NCI-H526 treated with DMSO at 0.1 percent for 48 hours (cell line): ENCODE measurements at regions not wholly inside any gene's neighbourhood (a gene's known extent, or its start where the extent isn't known, plus 50 kb on each side); places are given as distances from the start of the nearest gene placed in this dataset.

Experiments used
- DNase-seq: peaks from one replicate; lab custom pipeline; 2025; lab: John Stamatoyannopoulos, UW

DNA sequence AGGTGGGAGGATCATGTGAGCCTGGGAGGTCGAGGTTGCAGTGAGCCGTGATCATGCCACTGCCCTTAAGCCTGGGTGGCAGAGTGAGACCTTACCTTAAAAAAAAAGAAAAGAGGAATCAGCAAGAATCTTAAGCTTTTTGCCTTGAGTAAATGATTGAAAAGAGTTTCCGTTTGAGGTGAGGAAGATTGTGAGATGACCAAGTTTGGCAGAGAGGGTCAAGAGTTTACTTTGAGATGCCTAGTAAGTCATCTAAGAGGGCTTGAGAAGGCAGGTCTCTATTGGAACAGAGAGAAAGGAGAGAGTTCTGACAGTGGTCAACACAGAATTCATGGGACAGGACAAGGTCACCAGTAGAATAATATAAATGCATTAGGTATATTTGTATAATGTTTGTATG, 572.1 kb downstream of the TLE4 start:
- no peak for DNase-seq

DNA sequence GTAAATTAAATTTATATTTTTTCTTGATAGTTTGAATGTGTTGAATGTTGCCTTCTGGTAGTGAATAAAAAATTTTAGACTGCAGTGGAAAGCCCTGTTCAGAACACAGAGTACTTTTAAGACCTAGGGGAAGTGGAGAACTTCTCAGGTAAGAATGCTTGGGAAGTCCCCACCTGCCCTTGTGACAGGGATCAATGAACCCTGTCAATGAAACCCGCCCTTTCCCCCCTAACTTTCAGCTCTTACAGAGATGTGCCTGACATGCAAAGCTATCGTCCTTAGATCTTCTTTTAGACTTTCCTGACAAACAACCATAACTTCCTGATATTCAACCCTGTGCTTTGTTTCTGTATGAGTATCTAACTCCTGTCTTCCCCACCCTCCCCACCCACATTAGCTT, 562.7 kb downstream of the TLE4 start:
- no peak for DNase-seq

DNA sequence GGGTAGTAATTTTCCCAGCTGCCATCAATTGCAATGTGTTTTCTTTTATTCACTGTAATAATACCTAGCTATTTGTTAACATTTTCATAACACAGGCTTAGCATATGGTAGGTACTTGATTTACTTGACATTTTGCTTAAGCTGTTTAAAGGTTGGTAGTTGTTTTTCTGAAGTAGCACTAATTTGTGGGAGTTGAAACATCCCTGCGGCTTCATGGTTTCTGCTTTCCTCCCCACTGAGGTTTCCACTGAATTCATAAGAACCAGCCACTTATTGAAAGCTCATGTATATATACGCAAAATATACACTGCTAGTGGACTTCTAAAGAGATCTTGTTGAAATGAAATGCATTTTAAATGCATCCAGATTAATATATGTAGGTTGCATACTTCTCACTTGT, 559.9 kb downstream of the TLE4 start:
- DNase-seq, result no peak

DNA sequence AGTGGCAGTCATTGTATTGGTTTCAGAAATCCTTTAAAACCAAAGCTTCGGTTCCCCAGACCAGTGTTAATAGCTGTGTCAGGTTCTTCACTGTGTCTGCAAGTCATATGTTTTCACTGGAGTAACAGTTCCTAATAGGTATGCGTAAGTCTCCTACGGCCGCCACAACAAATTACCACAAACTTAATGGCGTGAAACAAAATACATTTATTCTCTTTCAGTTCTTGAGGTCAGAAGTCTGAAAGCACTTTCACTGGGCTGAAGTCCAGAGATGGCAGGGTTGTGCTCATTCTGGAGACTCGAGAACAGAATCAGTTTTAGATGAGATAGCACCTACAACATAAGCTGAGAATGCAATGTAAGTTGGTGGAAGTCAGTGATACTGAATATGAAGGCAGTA, 556.2 kb downstream of the TLE4 start:
- no peak for DNase-seq

DNA sequence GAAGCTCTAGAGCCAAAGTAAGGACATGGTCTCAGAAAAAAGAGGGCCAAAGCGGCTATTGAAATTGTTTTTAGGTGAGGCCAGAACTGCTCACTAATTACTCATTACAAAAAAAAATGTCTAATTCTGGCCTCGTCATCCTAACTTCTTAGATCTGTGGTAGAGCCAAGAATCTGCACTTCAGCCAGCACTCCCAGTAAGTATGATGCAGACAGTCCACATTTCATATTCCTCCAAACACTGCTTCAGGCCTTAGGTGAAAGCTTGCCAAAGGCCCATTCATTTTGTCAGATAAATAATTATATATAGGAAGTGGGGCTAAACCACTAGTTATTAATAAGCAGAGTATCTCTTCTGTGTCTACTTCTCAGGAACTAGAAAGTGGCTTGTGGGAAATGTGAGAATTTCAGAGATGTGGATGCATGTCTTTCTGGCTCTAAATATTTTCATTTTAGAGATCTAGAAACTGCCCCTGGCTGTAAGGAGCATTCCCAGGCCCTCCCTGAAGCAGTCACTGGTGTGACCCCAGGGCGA, 554.0 kb downstream of the TLE4 start:
- no peak for DNase-seq

DNA sequence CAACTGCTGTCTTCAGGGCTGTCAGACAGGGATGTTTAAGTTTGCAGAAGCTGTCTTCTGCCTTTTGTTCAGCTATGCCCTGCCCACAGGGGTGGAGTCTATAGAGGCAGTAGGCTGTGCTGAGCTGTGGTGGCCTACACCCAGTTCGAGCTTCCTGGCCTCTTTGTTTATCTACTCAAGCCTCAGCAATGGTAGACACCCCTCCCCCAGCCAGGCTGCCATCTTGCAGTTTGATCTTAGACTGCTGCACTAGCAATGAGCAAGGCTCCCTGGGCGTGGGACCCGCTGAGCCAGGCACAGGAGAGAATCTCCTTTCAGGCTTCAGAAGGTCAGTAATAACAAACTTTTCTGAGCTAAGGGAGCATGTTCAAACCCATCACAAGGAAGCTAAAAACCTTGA, 545.3 kb downstream of the TLE4 start:
- DNase-seq, result no peak

DNA sequence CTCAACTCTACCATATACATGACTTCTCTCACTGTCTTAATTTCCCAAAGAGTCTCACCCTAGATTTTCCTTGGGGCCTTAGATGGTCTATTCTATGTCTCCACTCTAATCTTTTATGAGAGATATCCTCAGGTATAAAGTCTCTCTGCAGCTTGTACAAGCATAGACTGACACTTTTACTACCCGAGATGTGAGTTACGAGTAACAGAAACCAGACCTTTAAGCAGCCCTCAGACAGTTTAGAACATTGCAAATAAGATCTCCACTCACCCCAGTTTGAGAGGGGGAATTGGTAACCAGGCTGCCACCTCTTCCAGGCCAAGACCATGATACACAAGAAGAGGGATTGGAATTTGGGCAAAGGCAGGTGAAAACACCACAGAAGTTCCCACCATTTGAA, 542.5 kb downstream of the TLE4 start:
- no peak for DNase-seq

DNA sequence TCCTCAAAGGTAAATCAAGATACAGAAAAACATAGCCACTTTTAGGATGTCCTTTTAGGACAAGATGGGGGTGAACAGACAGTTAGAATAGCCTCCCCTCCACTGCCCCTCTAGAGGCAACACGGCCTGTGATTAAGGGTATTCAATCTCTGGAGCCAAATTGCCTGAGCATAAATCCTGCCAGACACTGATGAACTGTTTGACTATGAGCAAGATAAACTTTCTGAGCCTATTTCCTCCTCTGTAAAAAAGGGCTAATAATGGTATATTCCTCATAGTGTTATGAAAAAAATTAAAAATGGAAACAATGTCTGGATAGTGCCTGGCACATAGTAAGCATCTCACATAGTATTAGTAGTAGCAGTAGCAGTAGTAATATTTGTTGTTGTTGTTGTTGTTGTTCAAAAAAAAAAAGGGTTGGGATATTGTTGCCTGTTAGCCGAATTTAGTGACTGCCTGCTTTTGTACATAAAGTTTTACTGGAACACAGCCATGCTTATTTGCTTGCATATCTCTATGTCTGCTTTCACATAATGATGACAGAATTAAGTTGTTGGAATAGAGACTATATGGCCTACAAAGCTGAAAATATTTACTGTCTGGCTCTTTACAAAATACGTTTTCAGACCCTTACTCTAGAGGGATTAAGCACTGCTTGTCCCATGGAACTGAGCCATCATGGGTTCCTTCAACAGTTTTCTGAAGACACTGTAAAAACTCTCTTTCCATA, 536.3 kb downstream of the TLE4 start:
- DNase-seq, result no peak

DNA sequence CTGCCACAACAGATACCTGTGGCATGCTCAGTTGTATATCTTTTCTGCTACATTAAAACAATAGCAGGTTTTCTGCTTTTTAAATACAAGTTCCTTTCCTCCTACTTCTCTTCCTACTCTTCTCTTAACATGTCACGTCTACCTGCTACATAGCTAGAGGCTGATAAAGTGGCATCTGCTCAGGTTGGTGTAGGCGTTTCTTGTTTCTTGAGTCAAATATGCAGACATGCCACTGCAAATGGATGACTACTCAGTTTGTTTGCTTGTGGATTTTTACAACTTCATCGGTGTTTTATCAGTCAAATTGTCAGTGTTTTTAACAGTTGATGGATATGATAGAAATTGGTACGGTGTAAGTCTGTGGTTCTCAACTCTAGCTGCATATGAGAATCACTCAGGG, 525.7 kb downstream of the TLE4 start:
- no peak for DNase-seq

DNA sequence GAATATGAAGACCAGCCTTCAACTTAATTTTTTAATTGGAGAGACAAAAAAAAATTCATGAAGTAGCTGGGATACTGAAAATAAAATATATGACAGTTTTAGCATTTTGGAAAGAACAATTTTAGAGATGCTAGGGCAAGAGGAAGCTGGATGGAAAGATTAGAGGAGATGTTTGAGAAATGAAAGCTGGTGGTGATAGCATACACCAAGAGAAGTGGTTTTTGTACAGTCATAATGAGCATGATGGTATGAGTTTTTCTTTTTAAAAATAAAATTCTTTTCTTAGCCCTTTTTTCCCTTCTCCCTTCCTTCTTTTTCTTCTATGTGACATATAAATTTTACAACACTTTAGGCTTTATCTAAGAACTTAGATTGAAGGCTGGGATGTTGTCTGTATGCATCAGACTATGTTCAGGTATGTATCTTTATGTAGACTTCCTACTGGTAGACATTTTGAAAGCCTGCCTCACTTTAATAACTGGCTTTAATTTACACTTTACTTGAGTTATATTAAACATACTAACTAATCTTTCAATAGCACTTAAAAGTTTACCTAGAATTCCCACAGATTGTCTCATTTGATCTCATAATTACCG, 522.5 kb downstream of the TLE4 start:
- no peak for DNase-seq

DNA sequence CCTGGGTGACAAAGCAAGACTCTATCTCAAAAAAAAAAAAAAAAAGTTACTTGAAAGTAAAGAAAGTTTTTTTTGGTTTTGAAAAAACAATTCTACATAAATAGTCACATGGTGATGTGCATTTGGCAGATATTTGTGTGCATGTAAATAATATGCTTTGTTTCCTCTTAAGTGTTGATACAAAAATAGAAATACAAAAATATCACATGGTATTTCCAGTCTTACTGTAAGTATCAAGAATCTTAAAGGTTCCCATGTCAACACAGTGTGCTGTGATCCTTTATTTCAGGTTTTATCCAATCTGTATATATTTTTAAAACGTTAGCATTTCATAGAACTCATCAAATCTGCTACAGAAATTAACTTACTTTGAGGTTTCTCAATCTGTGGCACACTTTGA, 521.9 kb downstream of the TLE4 start:
- DNase-seq, result no peak

DNA sequence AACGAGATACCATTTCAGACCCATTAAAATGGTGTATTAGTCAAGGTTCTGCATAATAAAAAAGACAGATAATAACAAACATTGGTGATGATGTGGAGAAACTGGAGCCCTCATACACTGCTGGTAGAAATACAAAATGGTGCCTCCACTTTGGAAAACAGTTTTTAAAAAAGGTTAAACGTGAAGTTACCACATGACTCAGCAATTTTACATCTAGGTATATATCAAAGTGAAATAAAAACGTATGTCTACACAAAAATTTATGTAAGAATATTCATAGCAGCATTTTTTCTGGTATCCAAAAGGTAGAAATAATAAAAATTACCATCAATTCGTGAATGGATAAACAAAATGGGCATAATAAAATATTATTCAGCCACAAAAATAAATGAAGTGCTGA, 519.8 kb downstream of the TLE4 start:
- no peak for DNase-seq

DNA sequence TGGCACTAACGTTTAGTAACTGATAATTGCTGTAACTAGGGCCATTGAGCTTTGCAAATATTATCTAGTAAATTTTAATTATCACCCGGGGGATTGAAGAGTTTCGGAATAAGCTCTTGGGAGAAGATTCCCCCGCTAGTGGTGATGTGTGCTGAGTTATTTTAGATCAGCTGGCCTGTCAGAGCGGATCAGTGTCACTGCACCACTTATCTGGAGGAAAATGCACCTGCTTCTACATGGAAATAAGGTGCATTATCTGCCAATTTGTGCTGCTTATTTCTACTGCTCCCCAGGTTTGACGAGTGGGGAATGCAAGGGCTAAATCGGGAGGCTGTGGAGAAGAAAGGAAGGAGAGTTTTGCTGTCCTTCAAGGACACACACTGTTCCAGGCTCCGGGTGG, 518.6 kb downstream of the TLE4 start:
- DNase-seq, result no peak

DNA sequence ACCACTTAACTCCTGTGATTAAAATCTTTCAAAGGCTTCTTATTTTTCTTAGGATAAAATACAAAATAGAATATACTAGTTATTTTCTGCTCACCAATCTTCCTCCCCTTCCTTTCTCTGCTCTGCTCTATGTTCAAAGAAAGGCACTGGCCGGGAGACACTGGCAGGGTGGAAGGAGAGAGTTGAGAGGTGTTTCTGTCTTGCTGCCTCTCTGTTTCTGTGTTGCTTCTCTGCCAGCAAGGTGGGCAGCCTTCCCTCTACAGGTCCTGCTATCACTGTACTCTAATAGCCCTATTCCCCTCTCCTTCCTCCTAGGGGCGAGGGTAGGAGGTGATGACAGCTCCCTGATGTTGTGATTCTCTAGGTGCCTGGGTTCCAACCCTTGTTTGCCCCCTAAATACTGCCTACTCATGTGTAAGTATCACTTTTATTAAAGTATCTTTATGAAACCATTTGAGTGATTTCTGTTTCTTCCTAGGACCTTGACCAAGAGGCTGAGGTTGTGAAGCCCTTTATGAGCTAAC, 515.1 kb downstream of the TLE4 start:
- DNase-seq, result no peak

DNA sequence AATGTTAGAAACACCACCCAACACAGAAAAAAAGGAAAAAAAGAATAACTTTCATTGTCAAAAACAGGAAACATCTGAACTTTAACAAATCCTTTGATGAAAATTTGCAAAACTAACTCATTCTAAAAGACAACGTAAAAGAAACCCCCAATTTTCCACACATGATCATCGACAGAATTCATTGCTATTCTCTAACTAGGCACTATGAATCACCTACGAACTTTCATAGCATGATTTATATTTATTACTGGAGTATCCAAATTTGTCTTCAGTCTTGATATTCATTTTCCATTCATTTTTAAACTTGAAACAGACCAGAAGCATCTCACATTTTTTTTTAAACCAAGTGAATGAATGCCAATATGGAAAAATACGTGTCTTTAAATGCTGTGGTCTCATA, 514.6 kb downstream of the TLE4 start:
- no peak for DNase-seq

DNA sequence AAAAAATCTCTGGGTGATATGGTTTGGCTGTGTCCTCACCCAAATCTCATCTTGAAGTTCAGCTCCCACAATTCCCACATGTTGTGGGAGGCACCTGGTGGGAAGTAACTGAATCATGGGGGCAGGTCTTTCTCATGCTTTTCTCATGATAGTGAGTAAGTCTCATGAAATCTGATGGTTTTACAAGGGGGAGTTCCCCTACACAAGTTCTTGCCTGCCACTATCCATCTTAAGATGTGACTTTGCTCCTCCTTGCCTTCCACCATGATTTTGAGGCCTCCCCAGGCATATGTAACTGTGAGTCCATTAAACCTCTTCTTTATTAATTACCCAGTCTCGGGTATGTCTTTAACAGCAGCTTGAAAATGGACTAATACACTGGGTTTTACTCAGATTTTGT, 513.9 kb downstream of the TLE4 start:
- no peak for DNase-seq

DNA sequence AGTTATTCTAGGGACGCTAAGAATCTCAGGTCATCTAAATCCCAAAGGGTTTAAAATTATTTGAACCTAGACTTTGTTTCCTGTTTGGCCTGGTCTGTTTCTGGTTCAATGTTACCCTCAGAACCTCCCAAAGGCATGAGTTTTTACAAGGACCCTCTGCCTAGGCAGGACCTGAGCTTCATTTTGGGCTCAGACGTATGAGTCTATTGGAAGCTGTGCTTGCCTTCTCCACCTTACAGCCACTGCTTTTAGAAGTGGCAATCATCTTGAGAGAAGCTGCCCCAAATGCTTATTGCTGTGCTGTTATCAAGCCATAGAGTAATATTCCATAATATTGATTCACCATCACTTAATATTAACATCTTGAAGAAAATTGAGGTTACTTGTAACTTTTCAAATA, 510.4 kb downstream of the TLE4 start:
- DNase-seq, result no peak

DNA sequence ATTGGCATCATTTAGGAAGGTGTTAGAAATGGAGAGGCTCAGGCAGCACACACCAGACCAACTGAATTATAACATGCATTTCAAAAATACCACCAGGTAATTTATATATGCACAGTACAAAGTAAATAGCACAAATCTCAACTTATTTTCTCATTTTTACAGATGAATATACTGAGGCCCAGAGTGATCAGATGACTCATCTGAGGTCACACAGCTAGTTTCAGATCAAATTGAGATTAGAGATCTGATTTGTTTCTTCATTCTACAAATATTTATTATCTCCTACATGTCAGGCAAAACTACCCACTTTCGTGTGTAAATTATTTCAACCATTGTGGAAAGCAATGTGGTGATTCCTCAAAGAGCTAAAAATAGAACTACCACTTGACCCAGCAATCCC, 507.1 kb downstream of the TLE4 start:
- no peak for DNase-seq

DNA sequence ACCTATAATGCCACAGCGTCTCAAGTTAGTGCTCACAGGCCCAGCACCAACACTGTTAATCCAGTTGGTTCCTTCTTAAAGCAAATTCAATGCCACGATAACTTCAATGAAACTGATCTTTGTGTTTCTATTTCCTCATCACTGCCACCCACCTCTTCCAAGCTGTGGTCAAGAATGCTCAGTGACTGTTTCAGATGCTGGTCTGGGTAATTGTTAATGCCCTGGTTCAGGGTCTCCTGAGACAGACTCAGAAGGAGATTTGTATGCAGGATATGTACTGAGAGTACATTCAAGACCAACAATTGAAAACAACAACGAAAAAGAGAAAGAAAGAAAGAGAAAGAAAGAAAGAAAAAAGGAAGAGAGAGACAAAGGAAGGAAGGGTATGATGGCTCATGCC, 505.3 kb downstream of the TLE4 start:
- no peak for DNase-seq

DNA sequence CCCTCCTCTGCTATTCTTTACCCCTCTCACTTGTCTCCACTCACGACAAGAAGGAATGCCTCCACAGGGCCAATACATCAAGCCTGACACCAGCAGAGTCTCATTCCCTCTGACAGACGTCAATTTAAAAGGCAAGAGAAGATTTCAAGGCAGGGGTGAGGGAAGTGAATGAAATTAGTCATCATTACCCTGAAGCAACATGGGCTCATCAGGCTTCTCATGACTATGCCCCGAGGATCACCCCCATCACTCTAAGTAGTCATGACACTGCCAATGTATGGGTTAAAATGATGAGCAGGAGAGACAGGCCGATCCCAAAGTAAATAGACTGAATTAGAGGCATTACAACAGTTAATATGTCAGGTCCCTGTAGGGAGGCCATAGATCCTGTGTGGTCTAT, 504.4 kb downstream of the TLE4 start:
- DNase-seq, result no peak

DNA sequence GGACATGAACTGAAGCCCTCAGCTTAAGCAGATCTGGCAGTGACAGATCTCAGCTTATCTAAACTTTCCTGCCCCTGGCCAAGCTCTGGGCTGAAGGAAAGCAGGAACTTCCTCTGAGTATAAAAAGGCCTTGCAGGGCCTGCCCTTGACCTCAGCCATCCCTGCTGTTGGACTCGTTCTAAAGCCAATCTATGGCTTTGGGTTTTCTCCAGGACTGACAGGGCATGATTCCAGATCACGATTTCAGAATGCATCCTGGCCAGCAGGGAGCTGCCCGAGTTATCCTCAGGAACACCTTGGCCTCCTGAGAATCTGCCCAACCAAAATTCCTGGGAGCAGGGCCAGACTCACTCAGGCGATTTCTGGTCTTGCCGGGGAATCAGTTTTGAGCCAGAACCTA, 502.7 kb downstream of the TLE4 start:
- no peak for DNase-seq

DNA sequence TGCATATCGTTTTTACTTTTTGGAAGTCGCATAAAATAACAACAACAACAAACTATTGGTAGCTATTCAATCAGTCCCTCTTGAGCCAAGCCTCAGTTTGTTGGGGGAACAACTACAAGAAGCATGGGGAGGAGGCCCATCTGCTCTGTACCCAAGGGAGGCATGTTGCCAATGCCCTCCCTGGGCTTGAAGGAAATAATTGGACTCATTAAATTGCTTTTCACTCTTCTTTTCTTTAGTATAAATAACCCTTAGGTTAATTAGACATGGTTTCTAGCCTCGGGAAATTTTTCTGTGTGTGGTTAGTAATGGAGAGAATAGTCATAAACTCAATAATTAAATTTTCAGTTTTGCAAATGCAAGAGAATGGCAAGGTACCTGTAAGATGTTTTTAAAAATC, 500.7 kb downstream of the TLE4 start:
- DNase-seq, result no peak

DNA sequence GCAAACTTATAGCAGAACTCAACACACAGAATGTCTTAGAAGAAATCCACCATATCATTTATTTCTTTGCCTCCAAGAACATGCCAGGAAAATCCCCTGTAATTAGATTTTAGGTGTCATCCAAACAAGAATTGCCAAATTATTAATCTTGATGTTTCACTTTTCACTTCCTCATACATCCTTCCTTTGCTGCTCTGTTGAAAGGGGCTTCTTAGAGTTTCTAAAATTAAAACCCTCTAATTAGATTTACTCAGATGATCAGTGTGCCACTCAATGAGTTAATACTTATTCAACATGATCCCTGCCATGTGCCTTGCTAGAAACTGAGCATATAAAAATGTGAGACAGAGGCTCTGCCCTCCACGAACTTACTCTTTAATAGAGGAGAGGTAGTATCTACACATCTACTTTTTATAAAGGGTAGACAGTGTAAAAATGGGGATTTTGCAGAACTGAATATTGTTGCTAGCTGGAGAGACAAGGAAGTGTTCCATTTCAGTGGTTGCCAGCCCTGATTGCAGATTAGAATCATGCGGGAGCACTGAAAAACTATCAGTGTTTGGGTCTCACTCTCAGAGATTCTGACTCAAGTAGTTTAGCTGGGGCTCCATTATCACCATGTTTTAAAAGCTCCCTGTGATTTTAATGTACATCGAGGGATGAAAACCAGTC, 498.4 kb downstream of the TLE4 start:
- no peak for DNase-seq
